Effector CD8-positive, alpha-beta T cell (primary cell): ENCODE measurements at regions not wholly inside any gene's neighbourhood (a gene's known extent, or its start where the extent isn't known, plus 50 kb on each side); places are given as distances from the start of the nearest gene placed in this dataset.

Experiments
- DNase-seq: peaks from one replicate; lab custom pipeline; 2025; lab: John Stamatoyannopoulos, UW

GRCh38 chr14:71362282-71362681, 455.0 kb downstream of the PCNX1 start:
- no peak for DNase-seq

GRCh38 chr14:71362920-71363584, 455.8 kb downstream of the PCNX1 start:
- no peak for DNase-seq

- DNase-seq = no peak
Observed at GRCh38 chr14:71363946-71364925, 457.0 kb downstream of the PCNX1 start.

GRCh38 chr14:71365361-71365760, 458.1 kb downstream of the PCNX1 start:
- no peak for DNase-seq

- no peak for DNase-seq
Observed at GRCh38 chr14:71366861-71367260, 459.6 kb downstream of the PCNX1 start.

GRCh38 chr14:71371711-71372396, 464.6 kb downstream of the PCNX1 start:
- DNase-seq = no peak

- no peak for DNase-seq
Observed at GRCh38 chr14:71372411-71372838, 465.2 kb downstream of the PCNX1 start.

- DNase-seq = no peak
Observed at GRCh38 chr14:71373773-71374172, 466.5 kb downstream of the PCNX1 start.

- no peak for DNase-seq
Observed at GRCh38 chr14:71374989-71375388, 467.7 kb downstream of the PCNX1 start.

GRCh38 chr14:71377099-71377498, 469.8 kb downstream of the PCNX1 start:
- DNase-seq = no peak

- no peak for DNase-seq
Observed at GRCh38 chr14:71380271-71380670, 473.0 kb downstream of the PCNX1 start.

- DNase-seq = no peak
Observed at GRCh38 chr14:71381814-71382213, 474.6 kb downstream of the PCNX1 start.

- no peak for DNase-seq
Observed at GRCh38 chr14:71382315-71382714, 475.1 kb downstream of the PCNX1 start.

GRCh38 chr14:71383510-71383909, 476.3 kb downstream of the PCNX1 start:
- no peak for DNase-seq

- no peak for DNase-seq
Observed at GRCh38 chr14:71384007-71384845, 477.0 kb downstream of the PCNX1 start.

GRCh38 chr14:71387753-71388152, 480.5 kb downstream of the PCNX1 start:
- DNase-seq = no peak

GRCh38 chr14:71388336-71388735, 481.1 kb downstream of the PCNX1 start:
- no peak for DNase-seq

GRCh38 chr14:71388862-71389261, 481.6 kb downstream of the PCNX1 start:
- DNase-seq = no peak

- DNase-seq = no peak
Observed at GRCh38 chr14:71394386-71394785, 487.1 kb downstream of the PCNX1 start.

GRCh38 chr14:71395151-71395604, 487.9 kb downstream of the PCNX1 start:
- no peak for DNase-seq

GRCh38 chr14:71395636-71396035, 488.4 kb downstream of the PCNX1 start:
- no peak for DNase-seq
